GM18519 (cell line): ENCODE measurements at regions not wholly inside any gene's neighbourhood (a gene's known extent, or its start where the extent isn't known, plus 50 kb on each side); places are given as distances from the start of the nearest gene placed in this dataset.
"Not testable (repeated sequence)": the region's sequence is repeated elsewhere in the genome, so short reads cannot be mapped to it uniquely, and the experiment has no call there.

ENCODE experiments used
- ATAC-seq: cut with Tn5 transposase; IDR thresholded peaks from one replicate; pipeline ENCODE4 v1.9.1; 2021; ENCODE audit warnings: mild to moderate bottlenecking, moderate library complexity; ENCODE audit not compliant: unreplicated experiment, low FRiP score

DNA sequence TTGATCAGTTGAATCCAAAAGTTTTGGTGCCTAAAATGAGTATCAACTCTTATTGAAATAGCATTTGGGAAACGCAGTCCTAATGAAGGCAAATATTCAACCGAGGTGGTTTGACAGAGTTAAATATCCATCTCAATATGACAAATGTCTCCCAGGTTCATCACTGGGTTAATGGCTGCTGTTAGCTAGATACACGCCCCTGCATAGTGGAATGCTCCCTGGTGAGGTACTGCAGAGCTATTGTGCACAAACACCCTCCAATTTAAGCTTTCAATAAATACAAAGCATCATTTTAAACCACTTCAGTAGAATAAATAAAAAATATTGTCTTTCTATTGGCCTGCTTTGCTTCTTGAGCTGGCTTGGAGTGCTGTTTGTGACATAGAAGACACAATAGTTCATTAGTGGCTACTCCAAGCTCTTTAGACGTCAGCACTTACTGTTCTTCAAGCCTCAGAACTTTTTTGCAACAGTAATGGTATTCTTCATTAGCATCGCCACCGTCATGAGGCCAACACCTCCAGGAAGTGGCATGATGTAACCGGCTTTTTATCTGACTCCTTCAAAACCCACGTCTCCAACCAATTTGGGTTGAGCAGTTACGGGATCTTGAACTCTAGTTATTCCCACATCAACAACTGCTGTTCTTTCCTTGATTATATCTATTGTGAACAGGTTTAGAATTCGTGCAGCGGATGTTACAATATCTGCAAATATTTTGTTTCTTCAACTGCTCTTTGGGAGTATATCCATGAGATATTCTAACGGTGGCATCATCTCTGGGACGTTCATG, 1159.6 kb upstream of the EPHA6 start:
- ATAC-seq, result no peak

DNA sequence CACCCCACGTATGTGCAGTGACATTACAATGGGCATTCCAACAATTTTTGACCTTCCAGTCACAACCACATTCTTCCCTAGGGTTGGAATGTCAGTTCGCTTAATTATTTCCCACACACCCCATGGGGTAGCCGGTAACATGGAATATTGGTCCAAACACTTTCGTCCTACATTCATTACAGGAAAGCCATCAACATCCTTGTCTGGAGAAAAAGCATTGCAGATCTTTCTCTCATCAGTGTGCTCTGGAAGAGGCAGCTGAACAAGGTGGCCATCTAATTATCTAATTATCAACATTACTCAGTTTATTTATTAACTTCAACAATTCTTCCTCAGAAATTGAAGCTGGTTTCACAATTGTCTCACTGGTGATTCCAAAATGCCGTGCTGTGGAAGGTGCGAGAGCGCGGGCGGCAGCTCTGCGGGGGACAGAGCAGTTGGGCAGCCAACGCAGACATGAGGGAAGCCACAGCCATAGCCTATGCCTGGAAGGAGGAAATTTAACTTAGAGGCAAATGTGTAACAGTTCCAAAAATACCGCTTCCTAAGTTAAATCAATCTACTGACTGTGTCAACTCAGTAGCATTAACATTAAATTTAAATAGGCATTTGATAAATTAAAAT, 1158.9 kb upstream of the EPHA6 start:
- ATAC-seq, result no peak

DNA sequence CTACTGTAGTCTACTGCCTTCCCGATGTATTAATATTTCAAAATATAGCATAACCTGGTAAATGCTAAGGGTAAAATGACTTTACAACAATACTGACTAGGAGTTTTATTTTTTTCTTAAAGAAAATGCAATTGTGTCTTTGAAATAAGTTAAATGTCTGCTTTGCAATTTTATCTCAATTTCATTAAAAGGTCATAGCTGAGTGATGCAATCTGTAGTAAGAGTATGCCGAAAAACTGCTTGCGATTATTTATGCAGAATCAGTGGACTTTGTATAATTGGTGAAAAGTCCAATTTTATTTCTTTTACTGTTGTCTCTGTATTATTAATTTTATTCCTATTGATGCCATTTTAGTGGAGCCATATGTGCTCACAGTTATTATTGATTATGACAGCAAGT, 1143.6 kb upstream of the EPHA6 start:
- no peak for ATAC-seq

- ATAC-seq, result no peak
These were observed 1141.2 kb upstream of the EPHA6 start for GRCh38 chr3:95673215-95673614.

DNA sequence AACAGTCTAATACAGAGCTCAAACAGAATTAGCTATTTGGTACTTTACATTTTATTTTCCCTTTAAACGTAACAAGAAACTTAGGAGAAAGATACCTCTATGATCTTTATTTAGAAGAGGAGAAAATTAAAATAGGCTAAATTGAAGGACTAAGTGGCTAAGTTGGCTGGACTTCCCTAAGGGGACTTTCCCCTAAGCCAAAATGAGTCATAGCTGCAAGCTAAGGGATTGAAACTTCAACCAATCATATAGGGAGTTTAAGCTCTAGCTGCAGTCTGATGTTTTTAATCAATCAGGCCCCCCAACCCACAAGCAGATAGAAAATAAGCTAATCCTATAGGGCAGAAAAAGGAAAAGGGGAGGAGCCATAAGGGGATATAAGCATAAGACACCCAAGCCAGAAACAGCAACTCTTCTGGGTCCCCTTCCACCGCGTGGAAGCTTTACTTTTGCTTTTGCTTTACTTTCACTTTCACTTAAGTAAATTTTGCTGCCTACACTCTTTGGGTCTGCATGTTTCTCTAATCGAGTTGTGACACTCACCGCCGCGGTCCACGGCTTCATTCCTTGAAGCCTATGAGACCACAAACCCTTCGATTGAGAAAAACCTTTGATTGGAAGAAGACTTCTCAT, 1108.5 kb upstream of the EPHA6 start:
- ATAC-seq, result peak; percentile 46

DNA sequence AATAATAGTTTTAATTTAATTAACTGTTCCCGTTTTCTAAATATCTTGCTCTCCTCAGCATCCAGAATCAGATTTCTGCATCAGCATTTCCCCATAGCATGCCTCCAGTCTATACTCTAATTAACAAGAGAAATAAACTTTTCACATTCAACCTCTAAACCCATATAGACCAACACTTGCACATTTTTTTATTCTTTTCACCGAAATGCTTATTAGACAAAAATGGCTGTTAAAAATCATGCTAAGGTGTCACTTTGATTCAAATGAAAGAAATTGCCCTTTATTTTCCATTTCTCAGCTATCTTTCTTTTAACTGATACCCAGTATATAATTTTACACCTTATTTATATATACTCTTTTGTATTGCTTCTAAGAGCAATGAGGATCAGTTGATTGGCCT, 1107.1 kb upstream of the EPHA6 start:
- ATAC-seq, result no peak

DNA sequence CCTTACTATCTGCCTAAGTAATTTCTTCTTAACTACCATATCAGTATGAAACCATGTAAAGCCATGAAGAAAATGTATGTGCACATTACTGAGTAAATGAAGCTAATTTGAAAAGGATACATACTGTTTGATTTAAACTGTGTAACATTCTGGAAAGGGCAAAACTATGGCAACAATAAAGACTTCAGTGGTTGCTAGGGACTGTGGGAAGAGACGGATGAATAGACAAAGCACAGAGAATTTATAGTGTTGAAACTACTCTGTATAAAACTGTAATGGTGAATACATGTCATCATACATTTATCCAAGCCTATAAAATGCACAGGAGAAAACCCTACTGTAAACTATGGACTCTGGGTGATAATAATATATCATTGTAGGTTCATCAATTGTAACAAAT, 1103.7 kb upstream of the EPHA6 start:
- ATAC-seq, result no peak

- no peak for ATAC-seq
These were observed 1102.6 kb upstream of the EPHA6 start for GRCh38 chr3:95711789-95712188.

GRCh38 chr3:95715128-95715527, 1099.3 kb upstream of the EPHA6 start:
- ATAC-seq, result no peak

DNA sequence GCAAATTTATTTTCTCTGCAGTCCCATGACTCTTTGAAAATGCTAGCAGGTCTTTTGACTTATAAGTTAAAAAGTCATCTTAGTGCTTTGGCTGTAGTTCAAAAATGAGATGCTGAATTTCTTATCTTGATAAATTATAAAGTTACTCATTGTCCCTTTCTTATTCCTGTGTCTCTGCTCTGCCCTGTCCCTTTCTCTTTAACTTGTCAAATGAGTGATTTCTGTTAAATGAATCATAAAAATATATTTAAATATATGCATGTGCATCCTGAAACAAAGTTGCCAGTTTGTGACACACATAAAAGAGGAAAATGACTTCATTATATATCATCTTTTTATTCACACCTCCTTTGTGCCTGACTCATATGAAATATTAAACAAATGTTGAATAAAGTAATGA, 1097.3 kb upstream of the EPHA6 start:
- ATAC-seq, result no peak

DNA sequence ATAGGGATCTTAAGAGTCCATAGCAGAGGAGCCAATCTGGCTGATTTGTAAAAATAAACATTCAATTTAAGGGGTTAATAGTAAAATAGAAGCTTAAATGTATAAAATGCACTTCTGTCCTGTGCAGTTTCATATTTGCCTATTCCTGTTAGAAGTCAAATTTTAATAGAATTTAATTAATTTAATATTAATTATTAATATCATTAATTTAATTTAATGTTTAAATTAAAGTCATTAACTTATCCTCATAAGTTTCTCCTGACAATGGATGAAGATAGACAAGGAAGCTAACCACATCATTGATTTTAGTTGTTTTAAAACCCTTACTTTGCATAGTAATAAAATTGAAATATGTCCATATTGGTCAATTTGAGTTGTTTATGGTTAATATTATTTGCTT, 1096.2 kb upstream of the EPHA6 start:
- no peak for ATAC-seq

DNA sequence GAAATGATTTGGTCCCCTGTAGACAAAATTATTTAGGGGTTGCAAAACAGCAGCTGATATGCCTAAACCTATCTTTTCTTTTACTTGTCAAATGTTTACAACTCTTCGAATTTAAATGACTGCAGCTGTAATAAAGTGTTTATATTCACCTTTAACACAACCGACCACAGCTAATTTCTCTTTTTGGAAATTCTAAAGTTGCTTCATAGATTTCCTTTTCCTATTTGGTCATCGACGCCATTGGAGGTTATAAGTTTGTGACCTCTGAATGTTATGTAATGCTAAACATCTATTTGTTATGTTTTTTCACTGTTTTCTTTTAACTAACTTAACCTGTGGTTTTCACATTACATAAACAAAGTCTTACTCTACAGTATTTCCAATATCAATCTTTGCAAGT, 1094.9 kb upstream of the EPHA6 start:
- no peak for ATAC-seq

DNA sequence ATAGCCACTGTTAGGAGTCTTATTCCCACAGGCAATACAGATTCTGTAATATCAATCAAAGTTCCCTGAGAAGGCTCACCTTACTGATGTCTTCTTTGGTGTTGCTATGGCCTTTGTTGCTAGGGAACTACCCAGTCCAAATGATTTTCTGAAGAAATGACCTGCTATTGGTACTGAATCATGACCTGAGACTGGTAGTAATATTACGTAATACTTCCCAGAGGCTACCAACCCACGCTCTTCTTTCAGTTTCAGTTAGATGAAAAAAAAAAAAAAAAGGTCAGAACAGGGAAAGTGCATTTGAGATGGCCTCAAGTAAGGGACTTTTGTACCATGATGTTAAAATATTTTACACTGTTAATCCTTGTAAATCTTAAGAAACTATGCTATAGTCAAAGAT, 1092.5 kb upstream of the EPHA6 start:
- no peak for ATAC-seq

DNA sequence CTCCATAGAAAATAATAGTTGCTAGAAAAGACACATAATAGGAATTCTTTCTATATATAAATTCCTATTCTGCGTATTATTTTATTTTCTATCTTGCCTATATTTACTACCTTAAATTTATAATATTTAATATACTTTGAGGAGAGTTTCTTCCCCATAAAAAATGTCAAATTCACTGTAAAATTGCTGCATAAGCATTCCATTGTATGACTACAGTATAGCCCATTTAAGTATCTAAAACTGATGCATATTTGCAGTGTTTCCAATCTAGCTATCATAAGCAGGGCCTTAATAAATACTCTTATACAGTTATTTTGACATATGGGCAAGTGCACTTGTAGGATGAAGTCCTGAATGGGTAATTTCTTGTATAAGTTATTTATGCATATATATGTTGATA, 1088.6 kb upstream of the EPHA6 start:
- ATAC-seq, result no peak

DNA sequence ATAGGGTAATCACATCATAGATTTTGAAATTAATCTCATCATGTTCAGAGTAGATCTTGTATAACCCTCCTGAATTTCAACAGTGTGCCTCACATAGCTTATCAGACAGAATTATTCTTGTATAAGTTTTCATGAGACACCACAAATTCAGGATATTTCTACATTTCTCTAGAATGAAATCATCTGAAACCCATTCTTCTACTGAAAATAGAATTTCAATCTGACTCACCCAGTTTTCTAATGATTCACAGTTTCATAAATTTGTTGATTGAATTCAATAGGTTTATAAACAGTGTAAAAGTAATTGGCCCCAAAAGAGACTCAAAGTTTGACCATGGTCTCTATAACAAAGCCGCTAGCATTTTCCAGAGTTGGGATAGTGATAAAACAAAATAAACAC, 1082.6 kb upstream of the EPHA6 start:
- no peak for ATAC-seq

DNA sequence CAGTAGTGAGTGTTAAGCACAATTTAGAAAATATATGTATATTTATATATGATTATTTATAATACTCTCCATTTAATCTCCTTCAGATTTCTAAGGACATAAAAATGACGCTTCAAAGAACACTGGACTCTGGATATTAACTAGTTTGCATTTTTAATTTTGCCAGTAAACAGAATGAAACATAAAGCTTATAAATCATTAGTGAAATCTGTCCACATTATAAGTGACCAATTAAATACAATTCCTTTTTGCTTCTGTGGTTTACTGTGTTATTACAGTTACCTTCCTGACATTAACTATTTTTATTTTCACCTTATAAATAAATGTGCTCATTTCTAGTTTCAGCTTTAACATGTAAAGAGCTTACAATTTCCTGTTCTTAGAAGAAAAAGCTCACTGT, 1081.1 kb upstream of the EPHA6 start:
- no peak for ATAC-seq

GRCh38 chr3:95738045-95738444, 1076.3 kb upstream of the EPHA6 start:
- ATAC-seq, result no peak

DNA sequence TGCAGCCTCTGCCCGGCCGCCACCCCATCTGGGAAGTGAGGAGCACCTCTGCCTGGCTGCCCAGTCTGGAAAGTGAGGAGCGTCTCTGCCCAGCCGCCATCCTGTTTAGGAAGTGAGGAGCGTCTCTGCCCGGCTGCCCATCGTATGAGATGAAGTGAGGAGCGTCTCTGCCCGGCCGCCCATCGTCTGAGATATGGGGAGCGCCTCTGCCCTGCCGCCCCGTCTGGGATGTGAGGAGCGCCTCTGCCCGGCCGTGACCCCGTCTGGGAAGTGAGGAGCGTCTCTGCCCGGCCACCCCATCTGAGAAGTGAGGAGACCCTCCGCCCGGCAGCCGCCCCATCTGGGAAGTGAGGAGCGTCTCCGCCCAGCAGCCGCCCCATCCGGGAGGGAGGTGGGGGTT, 1069.5 kb upstream of the EPHA6 start:
- ATAC-seq, result not testable (repeated sequence)

DNA sequence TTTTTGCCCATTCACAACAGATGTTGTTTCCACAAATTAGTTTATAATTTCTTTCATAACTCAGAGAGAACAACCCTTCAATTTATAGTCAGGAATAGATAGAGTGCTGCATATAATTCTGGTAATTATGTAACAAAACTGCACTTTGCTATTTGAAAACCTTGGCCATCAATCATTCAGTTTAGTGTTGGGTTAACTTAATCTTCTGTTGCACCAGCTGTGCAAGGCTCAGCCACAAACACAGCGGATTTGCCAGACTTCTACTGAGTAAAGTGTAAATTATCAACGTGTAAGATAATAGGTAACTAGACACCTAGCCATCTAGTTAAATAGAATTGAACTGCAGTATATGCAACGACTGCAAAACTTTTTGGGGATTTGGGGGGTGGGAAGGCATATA, 1064.3 kb upstream of the EPHA6 start:
- no peak for ATAC-seq

DNA sequence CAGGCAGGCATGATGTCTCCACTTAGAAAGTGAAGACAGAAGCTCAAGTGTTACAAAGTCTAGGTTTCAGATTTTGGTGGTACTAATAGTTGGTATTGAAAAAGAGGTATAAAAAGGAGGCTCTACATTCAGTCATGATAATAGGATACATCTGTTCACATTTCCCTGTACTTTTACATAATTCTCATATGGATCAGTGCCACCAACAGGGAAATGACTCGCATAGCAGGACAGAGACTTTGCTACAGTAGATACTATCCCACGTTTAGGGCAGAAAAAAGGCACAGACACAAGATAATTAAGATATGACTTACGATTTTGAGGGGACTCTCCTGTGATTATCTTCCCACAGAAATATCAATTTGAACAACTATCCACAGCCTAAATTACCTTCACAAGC, 1062.9 kb upstream of the EPHA6 start:
- no peak for ATAC-seq

DNA sequence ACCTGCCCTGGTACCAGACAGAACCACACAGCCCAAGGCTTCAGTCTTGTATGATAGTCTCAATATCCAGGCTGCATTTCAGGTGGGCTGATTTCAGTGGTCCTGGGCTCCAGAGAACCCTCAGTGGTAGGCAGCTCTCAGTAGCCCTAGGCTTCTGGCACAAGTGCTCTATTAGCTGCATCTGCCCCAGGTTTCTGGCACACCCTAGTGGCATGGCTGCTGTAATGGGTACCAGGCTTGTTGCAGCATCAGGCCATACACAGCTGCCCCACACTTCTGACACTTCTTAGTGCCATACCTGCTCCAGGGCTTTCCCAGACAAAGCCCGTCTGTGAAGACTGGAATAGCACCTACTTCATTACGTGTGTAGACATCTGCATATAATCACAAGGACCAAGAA, 1062.2 kb upstream of the EPHA6 start:
- no peak for ATAC-seq

DNA sequence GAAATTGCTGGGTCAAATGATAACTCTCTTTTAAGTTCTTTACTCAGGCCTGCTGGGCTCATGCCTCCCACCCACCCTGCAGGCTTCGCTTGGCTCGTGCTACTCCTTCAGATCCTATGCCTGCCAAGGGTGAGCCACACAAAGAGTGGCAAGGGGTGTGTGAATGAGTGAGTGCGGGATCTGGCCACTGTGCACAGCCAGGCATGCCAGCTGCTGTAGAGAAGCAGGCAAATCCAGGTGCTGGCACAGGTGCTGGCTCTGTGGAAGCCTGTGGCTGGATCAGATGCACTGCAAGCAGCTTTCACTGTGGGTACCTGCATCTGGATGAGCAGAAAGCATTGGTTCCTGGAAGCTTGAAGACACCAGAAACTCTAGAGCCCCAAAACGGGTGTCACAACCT, 1055.7 kb upstream of the EPHA6 start:
- ATAC-seq, result no peak
